Activated CD4-positive, alpha-beta memory T cell treated with anti-CD3 and anti-CD28 coated beads, Interleukin-2, amount 10 ng/mL, durations not matched to agents 7 days and 5 days (primary cell): ENCODE measurements at regions not wholly inside any gene's neighbourhood (a gene's known extent, or its start where the extent isn't known, plus 50 kb on each side); places are given as distances from the start of the nearest gene placed in this dataset.

Experiments
- CTCF ChIA-PET: fragments of 350-600 bp; sonication (Branson Sonifier 250); formaldehyde crosslinking; loops from one replicate; lab custom pipeline; 2021; ENCODE audit warnings: antibody characterized with exemption, inconsistent platforms; lab: Charles Lee
- POLR2A ChIA-PET: fragments of 350-600 bp; sonication (Branson Sonifier 250); formaldehyde crosslinking; loops from one replicate; lab custom pipeline; 2021; ENCODE audit warnings: antibody characterized with exemption; lab: Charles Lee
- DNase-seq: peaks from one replicate; pipeline ENCODE4 v3.0.0-alpha.2; 2020
- H3K27ac Mint-ChIP-seq: one replicate; pipeline ENCODE4 v1.8.0; 2021; ENCODE audit warnings: mild to moderate bottlenecking, mixed read lengths
- H3K27me3 Mint-ChIP-seq: one replicate; pipeline ENCODE4 v1.8.0; 2021; ENCODE audit warnings: mixed read lengths
- H3K36me3 Mint-ChIP-seq: one replicate; pipeline ENCODE4 v1.8.0; 2021; ENCODE audit warnings: low read depth, mixed read lengths
- H3K4me1 Mint-ChIP-seq: one replicate; pipeline ENCODE4 v1.8.0; 2021; ENCODE audit warnings: mixed read lengths
- H3K4me3 Mint-ChIP-seq: one replicate; pipeline ENCODE4 v1.8.0; 2021; ENCODE audit warnings: mild to moderate bottlenecking, mixed read lengths
- H3K9me3 Mint-ChIP-seq: one replicate; pipeline ENCODE4 v1.8.0; 2021; ENCODE audit warnings: mixed read lengths

DNA sequence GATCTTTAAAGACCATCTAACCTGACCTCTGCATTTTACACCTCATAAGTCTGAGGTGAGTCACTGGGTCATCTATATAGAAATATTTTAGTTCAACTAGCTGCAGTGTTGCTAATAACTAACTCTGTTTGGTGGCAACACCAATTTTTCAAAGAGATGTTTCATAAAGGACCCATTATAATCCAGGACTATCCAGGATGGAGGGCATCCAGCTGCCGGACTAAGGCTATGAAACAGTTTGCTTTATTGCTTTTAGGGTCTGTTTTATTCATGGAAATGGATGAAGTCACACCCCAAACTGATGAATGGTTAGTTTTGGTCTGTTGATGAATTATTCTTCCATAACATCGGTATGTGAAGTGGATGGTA is 204.2 kb upstream of the GMDS start:
- no peak for DNase-seq
- no peak overlapping the region for H3K4me3 Mint-ChIP-seq
- no peaks in the 10 kb centered on the region for H3K9me3 Mint-ChIP-seq
- H3K27me3 Mint-ChIP-seq = peaks cover 18% of the 10 kb centered on the region
- no peaks in the 10 kb centered on the region for H3K36me3 Mint-ChIP-seq
- no peak overlapping the region for H3K27ac Mint-ChIP-seq
- ChIA-PET POLR2A (no interaction called here), CTCF (interaction anchor here (0.6 to 3.9 kb wide), 8 partner anchors 15 to 823 kb away, joined by 3 to 28 read pairs (median 3); no protein-coding TSS in a partner anchor)
- peaks cover 4% of the 10 kb centered on the region for H3K4me1 Mint-ChIP-seq

DNA sequence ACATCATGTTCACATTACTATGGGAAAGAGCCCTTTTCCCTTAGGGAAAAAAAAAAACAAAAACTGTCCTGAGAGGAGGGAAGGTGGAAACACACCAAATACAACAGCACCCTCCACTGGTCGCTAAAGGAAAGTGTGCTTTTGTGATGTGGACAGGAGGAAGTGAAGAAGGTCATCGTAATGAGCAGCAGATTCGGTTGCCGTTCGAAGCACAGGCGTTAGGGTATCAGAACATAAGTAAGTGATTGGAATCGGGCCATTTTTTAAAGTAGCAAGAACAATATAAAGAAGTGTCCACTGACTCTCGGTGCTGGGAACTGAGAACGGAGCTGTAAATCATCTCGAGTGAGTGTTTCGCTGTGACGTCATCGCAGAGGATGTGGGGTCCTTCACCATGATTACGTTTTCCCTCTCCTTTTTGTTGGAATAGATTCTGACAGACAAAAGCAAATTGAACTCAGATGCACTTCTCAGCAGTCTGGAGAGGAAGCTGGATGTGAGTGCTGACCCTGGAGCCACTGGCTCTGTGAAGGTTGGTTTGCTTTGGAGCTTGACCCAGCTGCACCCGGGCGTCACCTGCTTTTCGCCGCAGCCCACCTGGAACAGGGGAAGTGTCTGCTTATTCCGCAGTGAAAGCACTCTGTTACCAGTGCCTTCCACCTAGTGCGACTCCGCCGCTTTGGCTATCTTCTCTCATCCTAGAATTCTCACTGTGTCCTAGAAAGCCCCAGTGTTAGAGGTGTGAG is 203.6 kb upstream of the GMDS start:
- Mint-ChIP-seq H3K27ac (no peak overlapping the region), H3K4me1 (peaks cover 4% of the 10 kb centered on the region), H3K27me3 (peaks cover 18% of the 10 kb centered on the region), H3K4me3 (peak overlapping the region; percentile 33), H3K36me3 (no peaks in the 10 kb centered on the region), H3K9me3 (no peaks in the 10 kb centered on the region)
- DNase-seq = peak; percentile 31
- POLR2A ChIA-PET = no interaction called here
- CTCF ChIA-PET = interaction anchor here (0.6 to 3.9 kb wide), 15 partner anchors 9 to 824 kb away, joined by 3 to 28 read pairs (median 3); no protein-coding TSS in a partner anchor

DNA sequence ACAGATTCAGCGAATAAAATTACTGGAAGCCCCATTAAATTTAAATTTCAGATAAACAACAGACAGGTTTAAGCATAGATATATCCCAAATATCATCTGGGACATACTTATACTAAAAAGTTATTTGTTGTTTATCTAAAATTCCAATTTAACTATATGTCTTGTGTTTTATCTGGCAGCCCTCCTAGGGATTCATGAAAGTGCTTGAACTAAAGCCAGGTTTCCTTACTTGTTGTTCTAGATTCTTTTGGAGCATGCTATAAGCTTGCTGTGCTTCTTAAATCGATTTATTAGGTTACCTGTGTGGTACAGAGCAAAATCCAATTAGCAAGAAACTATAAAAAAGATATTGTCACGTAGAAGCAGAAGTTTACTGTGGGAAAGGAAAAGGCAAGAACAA is 202.5 kb upstream of the GMDS start:
- no peak for DNase-seq
- ChIA-PET CTCF (interaction anchor here (0.6 to 3.9 kb wide), 11 partner anchors 9 to 823 kb away, joined by 3 to 28 read pairs (median 3); no protein-coding TSS in a partner anchor), POLR2A (interaction anchor here (1.0 kb wide), 1 partner anchor 202 kb away, joined by 3 read pairs; no protein-coding TSS in a partner anchor)
- H3K27me3 Mint-ChIP-seq = peaks cover 16% of the 10 kb centered on the region
- no peak overlapping the region for H3K27ac Mint-ChIP-seq
- no peaks in the 10 kb centered on the region for H3K9me3 Mint-ChIP-seq
- H3K4me1 Mint-ChIP-seq = peaks cover 4% of the 10 kb centered on the region
- H3K36me3 Mint-ChIP-seq = no peaks in the 10 kb centered on the region
- H3K4me3 Mint-ChIP-seq = no peak overlapping the region

DNA sequence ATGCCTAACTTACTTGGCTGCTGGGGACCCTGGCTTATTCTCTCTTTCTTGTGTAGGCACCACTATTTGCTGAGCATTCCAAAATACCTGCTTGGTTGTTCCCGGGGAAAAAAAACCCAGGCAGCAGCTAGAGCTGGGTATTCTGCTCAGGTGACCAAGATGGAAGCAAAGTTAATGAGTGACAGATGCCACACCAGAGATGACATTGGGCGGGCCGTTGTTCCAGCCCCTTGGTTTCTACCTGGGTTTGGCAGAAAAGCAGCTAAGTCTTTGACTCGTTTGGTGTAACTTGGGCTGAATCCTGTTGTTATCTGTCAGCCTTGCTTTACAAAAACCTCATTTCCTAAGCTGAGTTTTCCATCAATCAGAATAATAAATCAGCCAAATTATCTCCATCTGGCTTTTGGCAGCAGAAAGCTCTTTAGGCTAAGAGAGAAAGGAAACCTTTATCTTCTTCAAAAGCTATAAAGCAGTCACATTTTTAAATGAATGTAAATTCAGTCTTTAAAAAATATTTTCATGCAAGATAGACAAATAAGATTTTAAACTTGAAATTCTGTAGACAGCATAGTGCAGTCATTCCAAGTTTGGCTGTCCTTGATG is 202.0 kb upstream of the GMDS start:
- Mint-ChIP-seq H3K9me3 (no peaks in the 10 kb centered on the region), H3K36me3 (no peaks in the 10 kb centered on the region), H3K27ac (no peak overlapping the region), H3K4me1 (peaks cover 4% of the 10 kb centered on the region), H3K27me3 (peaks cover 16% of the 10 kb centered on the region), H3K4me3 (no peak overlapping the region)
- POLR2A ChIA-PET = interaction anchor here (1.0 kb wide), 1 partner anchor 202 kb away, joined by 3 read pairs; no protein-coding TSS in a partner anchor
- no peak for DNase-seq
- CTCF ChIA-PET = interaction anchor here (0.7 to 3.9 kb wide), 5 partner anchors 8 to 851 kb away, joined by 3 to 28 read pairs (median 3); no protein-coding TSS in a partner anchor

DNA sequence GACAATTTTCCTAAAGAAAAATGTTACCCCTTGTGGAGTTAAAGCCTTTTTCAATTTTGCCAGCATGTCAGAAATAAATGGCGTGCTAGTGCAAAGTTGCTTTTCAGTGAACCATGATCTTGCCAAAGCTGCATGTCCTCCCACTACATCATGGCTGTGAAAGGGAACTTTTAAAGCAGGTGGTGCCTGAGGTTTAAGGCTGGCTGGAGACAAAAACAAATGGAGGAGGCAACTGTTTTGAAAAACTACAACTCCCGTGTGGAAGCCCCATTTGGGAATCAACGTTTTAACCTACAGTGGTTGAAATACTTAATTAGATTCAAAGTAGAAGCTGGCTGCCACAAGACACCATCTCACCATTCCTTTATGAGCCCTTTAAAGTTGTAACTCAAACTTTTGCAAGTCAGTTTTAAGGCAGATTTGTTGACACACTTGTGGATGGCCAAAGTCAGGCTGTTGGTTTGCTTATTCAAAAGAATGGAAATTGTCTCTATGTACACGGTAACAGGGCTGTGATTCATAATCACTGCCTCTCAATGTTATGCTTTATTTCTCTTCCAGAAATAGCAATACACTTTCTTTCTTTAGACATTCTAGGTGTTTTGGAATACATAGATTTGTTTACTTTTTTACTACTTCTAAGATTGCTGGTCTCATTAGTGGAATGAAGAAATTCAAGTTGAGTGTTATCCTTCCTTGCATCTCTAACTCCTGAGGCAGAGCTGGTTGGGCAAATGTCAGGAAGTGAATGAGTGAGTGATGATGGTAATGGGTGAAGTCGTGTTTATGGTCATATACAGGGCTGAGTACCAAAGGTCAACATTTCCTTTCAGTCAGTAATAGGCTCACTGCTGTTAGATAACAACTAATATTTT is 196.4 kb upstream of the GMDS start:
- no peaks in the 10 kb centered on the region for H3K4me1 Mint-ChIP-seq
- CTCF ChIA-PET = interaction anchor here (0.8 to 1.4 kb wide), 2 partner anchors 192 to 193 kb away, joined by 3 read pairs; no protein-coding TSS in a partner anchor
- DNase-seq = no peak

DNA sequence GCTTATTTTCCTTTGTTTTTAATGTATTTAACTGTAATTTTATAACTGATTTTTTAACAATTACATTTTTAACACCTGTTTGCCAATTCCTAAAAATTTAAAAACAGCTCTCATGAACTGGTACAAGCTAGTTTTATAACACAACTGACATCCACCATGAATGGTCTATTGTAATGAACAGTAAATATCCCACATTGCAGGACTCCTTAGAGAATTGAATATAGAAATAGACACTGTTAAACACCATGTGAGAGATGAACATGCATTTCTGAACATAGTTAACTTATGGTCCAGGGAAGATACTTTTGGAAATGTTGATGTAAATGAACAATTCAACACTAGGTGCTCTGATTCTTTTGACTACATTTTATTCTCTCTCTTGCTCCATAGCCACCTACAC is 195.1 kb upstream of the GMDS start:
- Mint-ChIP-seq H3K9me3 (no peaks in the 10 kb centered on the region), H3K36me3 (no peaks in the 10 kb centered on the region), H3K4me1 (no peaks in the 10 kb centered on the region), H3K4me3 (no peak overlapping the region), H3K27ac (no peak overlapping the region), H3K27me3 (peaks cover 12% of the 10 kb centered on the region)
- DNase-seq = no peak
- ChIA-PET POLR2A (no interaction called here), CTCF (no interaction called here)

More for the DNA sequence above, 196.4 kb upstream of the GMDS start:
- POLR2A ChIA-PET = no interaction called here
- no peak overlapping the region for H3K4me3 Mint-ChIP-seq
- no peak overlapping the region for H3K27ac Mint-ChIP-seq
- no peaks in the 10 kb centered on the region for H3K9me3 Mint-ChIP-seq
- no peaks in the 10 kb centered on the region for H3K36me3 Mint-ChIP-seq
- H3K27me3 Mint-ChIP-seq = peaks cover 16% of the 10 kb centered on the region

DNA sequence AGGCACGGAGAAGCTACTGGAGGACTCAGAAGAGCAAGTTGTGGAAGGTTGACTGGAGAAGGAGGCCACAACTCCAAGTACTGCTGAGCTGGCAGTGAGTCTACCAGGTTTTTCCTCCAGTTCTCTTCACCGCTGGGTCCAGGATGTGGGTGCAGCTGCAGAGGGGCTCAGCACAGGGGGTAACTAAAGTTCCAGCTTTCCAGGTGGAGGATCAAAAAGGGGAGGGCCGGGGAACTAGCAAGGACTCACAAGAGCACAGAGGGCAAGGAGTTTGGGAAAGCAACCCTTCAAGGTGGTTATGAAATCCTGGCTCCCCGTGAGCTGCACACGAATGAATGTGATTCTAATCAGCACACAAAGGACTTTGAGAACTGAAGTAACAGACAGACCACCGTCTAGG is 194.2 kb upstream of the GMDS start:
- H3K27ac Mint-ChIP-seq = no peak overlapping the region
- no peaks in the 10 kb centered on the region for H3K9me3 Mint-ChIP-seq
- DNase-seq = no peak
- peaks cover 12% of the 10 kb centered on the region for H3K27me3 Mint-ChIP-seq
- H3K4me1 Mint-ChIP-seq = no peaks in the 10 kb centered on the region
- no peak overlapping the region for H3K4me3 Mint-ChIP-seq
- CTCF ChIA-PET = interaction anchor here (1.2 kb wide), 1 partner anchor 8 kb away, joined by 3 read pairs; no protein-coding TSS in a partner anchor
- no peaks in the 10 kb centered on the region for H3K36me3 Mint-ChIP-seq
- POLR2A ChIA-PET = no interaction called here

DNA sequence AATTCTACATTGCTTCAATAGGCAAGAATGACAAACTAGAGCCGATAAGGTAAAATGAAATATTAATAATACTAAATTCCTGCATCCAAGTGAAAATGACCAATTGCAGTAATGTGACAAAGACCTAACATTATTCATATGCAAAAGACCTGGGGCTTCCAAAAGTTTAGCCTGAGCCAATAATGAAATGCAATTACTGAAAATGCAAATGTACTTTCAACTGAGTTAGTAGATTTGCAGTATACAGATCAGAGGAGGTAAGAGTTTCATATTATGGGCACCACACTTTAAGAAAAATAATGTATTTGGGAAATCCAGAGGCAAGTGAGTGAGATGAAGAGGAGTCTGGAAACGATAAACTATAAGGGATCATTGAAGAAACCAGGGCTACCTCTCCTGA is 193.7 kb upstream of the GMDS start:
- CTCF ChIA-PET = interaction anchor here (1.2 kb wide), 1 partner anchor 9 kb away, joined by 3 read pairs; no protein-coding TSS in a partner anchor
- no peaks in the 10 kb centered on the region for H3K4me1 Mint-ChIP-seq
- H3K4me3 Mint-ChIP-seq = no peak overlapping the region
- peaks cover 12% of the 10 kb centered on the region for H3K27me3 Mint-ChIP-seq
- H3K36me3 Mint-ChIP-seq = no peaks in the 10 kb centered on the region
- POLR2A ChIA-PET = no interaction called here
- DNase-seq = no peak
- H3K27ac Mint-ChIP-seq = no peak overlapping the region
- no peaks in the 10 kb centered on the region for H3K9me3 Mint-ChIP-seq

DNA sequence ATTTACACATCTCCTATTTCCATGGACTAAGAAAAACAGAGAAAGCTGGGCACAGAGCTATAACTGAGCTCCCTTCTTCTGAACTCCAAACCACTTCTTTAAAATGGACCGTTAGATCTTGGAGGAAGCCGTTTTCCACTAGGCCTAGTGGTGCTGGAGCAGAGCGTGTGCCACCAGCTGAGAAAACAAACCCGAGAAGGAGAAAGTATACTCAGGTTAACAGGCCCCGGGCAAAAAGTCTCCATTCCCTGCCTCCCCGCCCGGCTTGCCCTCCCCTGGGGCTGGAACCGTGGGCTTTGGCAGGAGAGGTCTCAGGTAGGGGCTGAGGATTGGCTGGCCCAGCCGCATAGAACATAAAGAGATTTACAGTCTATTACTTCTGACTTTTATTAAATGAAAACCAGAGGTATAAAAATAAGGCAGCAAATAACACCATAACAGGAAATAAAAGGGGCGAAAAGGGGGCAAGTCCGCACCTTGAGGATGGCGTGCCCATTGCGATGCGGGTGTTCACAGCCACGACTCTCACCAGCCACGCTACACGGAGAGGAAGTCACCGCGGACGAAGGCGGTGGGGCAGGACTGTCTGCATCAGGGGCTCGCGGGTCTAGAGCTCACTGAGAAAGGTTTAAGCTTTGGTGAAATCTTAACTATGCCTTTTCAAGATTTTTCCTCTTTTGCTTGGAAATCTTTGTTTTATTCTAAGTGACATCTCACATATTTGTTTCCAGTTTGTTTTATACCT is 191.2 kb upstream of the GMDS start:
- H3K27ac Mint-ChIP-seq = no peak overlapping the region
- no peaks in the 10 kb centered on the region for H3K4me1 Mint-ChIP-seq
- H3K27me3 Mint-ChIP-seq = peaks cover 9% of the 10 kb centered on the region
- H3K9me3 Mint-ChIP-seq = no peaks in the 10 kb centered on the region
- H3K36me3 Mint-ChIP-seq = no peaks in the 10 kb centered on the region
- no peak overlapping the region for H3K4me3 Mint-ChIP-seq
- ChIA-PET CTCF (no interaction called here), POLR2A (no interaction called here)
- DNase-seq = no peak

DNA sequence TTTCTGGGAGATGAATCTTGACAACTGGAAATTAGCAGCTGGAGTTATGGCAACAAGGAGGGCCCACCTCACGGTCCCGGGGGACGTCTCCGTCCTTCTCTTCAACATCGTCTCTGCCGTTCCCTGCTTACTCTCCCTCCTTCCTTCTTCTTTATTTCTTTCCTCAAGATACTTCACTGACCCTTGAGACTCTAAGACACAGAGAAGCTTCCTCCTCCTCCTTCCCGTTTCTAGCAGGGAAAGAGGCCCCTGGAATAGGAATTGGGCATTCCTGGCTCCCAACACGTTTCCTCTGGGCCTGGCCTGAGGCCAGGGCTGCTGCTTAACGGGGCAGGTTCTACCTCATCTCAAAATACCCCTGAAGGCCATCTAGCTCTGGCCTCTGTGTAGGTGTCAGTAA is 189.9 kb upstream of the GMDS start:
- Mint-ChIP-seq H3K27ac (no peak overlapping the region), H3K4me3 (no peak overlapping the region), H3K36me3 (no peaks in the 10 kb centered on the region), H3K27me3 (peaks cover 5% of the 10 kb centered on the region), H3K9me3 (no peaks in the 10 kb centered on the region), H3K4me1 (no peaks in the 10 kb centered on the region)
- ChIA-PET CTCF (interaction anchor here (1.5 kb wide), 1 partner anchor 14 kb away, joined by 3 read pairs; no protein-coding TSS in a partner anchor), POLR2A (no interaction called here)
- DNase-seq = no peak

DNA sequence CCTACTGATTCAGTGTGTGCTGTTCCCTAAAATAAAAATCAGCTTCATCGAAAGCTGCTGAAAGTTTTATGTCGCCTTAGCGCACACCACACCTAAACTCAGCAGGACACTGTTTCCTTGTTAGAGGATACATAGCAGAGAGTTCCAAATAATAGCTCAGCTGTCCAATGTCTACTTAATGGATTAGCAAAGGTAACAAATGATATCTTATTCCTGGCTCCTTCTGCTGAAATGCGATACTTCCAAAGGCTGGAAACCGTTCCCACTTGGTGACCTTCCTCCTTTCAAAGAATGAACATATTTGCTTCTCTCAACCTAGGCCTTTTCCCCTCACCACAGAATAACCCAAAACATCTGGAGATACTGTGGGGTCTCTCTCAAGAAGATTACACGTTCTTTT is 189.5 kb upstream of the GMDS start:
- POLR2A ChIA-PET = no interaction called here
- Mint-ChIP-seq H3K4me1 (no peaks in the 10 kb centered on the region), H3K4me3 (no peak overlapping the region), H3K27me3 (peaks cover 5% of the 10 kb centered on the region), H3K27ac (no peak overlapping the region), H3K36me3 (no peaks in the 10 kb centered on the region), H3K9me3 (no peaks in the 10 kb centered on the region)
- DNase-seq = no peak
- CTCF ChIA-PET = interaction anchor here (1.5 kb wide), 1 partner anchor 14 kb away, joined by 3 read pairs; no protein-coding TSS in a partner anchor

DNA sequence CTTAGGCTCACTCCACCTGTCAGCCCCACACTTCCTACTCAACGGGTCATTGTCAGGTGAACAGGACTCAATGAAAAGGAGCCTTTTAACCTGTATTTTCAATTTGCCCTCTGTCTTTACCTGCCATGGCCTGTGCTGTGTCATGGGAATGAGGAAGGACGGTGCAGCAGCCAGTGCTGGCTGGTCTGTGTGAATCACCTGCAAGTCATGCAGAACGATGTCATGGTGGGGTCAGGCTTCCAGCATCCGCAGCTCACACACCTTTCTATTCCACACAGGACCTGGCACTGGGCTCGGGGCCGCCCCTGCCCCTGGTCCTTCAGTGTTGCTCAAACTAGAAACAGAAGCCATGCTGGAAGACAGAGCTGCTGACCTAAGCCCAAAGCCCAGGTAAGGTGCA is 188.7 kb upstream of the GMDS start:
- POLR2A ChIA-PET = no interaction called here
- peaks cover 2% of the 10 kb centered on the region for H3K27me3 Mint-ChIP-seq
- DNase-seq = no peak
- no peaks in the 10 kb centered on the region for H3K9me3 Mint-ChIP-seq
- H3K4me3 Mint-ChIP-seq = no peak overlapping the region
- CTCF ChIA-PET = interaction anchor here (1.5 kb wide), 1 partner anchor 15 kb away, joined by 3 read pairs; no protein-coding TSS in a partner anchor
- no peak overlapping the region for H3K27ac Mint-ChIP-seq
- H3K36me3 Mint-ChIP-seq = no peaks in the 10 kb centered on the region
- no peaks in the 10 kb centered on the region for H3K4me1 Mint-ChIP-seq
